Loucy (cell line): ENCODE measurements at regions not wholly inside any gene's neighbourhood (a gene's known extent, or its start where the extent isn't known, plus 50 kb on each side); places are given as distances from the start of the nearest gene placed in this dataset.

Experiments
- H2AFZ ChIP-seq: fragments of 200-600 bp; sonication (generic); 2 replicates; pipeline ENCODE4 v1.6.0; 2016; ENCODE audit warnings: antibody characterized with exemption, mild to moderate bottlenecking, low read length, moderate library complexity
- H3F3A ChIP-seq: fragments of 200-600 bp; 2 replicates; pipeline ENCODE4 v1.6.0; 2016; ENCODE audit warnings: antibody characterized with exemption, low read depth, mild to moderate bottlenecking
- H3K27me3 ChIP-seq: fragments of 200-600 bp; sonication (generic); 2 replicates; pipeline ENCODE4 v1.6.1; 2014; ENCODE audit warnings: low read length, mild to moderate bottlenecking; ENCODE audit not compliant: insufficient read depth, poor library complexity, severe bottlenecking
- H3K36me3 ChIP-seq: fragments of 200-600 bp; sonication (generic); 2 replicates; pipeline ENCODE4 v1.6.1; 2016; ENCODE audit warnings: low read length; ENCODE audit not compliant: insufficient read depth
- H3K4me1 ChIP-seq: fragments of 200-600 bp; sonication (generic); 2 replicates; pipeline ENCODE4 v1.5.1; 2014; ENCODE audit warnings: low read length, mild to moderate bottlenecking; ENCODE audit not compliant: insufficient read depth, poor library complexity, severe bottlenecking
- H3K4me2 ChIP-seq: fragments of 200-600 bp; sonication (generic); 2 replicates; pipeline ENCODE4 v1.6.0; 2014; ENCODE audit warnings: antibody characterized with exemption, low read length, low read depth, mild to moderate bottlenecking; ENCODE audit not compliant: poor library complexity, severe bottlenecking
- H3K4me3 ChIP-seq: fragments of 200-600 bp; sonication (generic); 2 replicates; pipeline ENCODE4 v1.5.1; 2014; ENCODE audit warnings: low read length, mild to moderate bottlenecking, mixed read lengths; ENCODE audit not compliant: poor library complexity, severe bottlenecking
- H3K79me2 ChIP-seq: fragments of 200-600 bp; sonication (generic); 2 replicates; pipeline ENCODE4 v1.6.1; 2014; ENCODE audit warnings: low read length; ENCODE audit not compliant: insufficient read depth
- H3K9ac ChIP-seq: fragments of 200-600 bp; sonication (generic); 2 replicates; pipeline ENCODE4 v1.6.0; 2014; ENCODE audit warnings: mild to moderate bottlenecking, low read depth, low read length, moderate library complexity; ENCODE audit not compliant: poor library complexity, severe bottlenecking
- H3K9me2 ChIP-seq: fragments of 200-600 bp; sonication (generic); replicated peaks from 2 replicates; pipeline ENCODE4 v1.6.1; 2016; ENCODE audit warnings: low read depth, low read length, mixed read lengths
- H3K9me3 ChIP-seq: fragments of 200-600 bp; sonication (generic); 2 replicates; pipeline ENCODE4 v1.6.1; 2014; ENCODE audit warnings: mild to moderate bottlenecking, antibody characterized with exemption, low read length, low read depth; ENCODE audit not compliant: insufficient read depth
- H4K20me1 ChIP-seq: fragments of 200-600 bp; sonication (generic); 2 replicates; pipeline ENCODE4 v1.6.0; 2014; ENCODE audit warnings: antibody characterized with exemption, low read length, mild to moderate bottlenecking; ENCODE audit not compliant: insufficient read depth, poor library complexity, severe bottlenecking
- CTCF ChIP-seq: fragments of 200-600 bp; sonication (generic); conservative IDR thresholded peaks from 2 replicates; pipeline ENCODE4 v1.5.1; 2014; ENCODE audit warnings: mild to moderate bottlenecking, antibody characterized with exemption, low read length
- EZH2phosphoT487 ChIP-seq: fragments of 200-600 bp; IDR thresholded peaks from 2 replicates; pipeline ENCODE4 v1.6.1; 2018; ENCODE audit warnings: antibody characterized with exemption, mild to moderate bottlenecking, moderate library complexity, borderline replicate concordance

GRCh38 chr2:235194351-235194750, 242.5 kb downstream of the SH3BP4 start:
- Histone ChIP-seq H3K9me2 (no peaks in the 10 kb centered on the region), H3K4me1 (no peaks in the 10 kb centered on the region), H2AFZ (no peak overlapping the region), H3K9me3 (no peaks in the 10 kb centered on the region), H3K36me3 (no peaks in the 10 kb centered on the region), H3K9ac (no peak overlapping the region), H3F3A (no peaks in the 10 kb centered on the region), H3K79me2 (no peaks in the 10 kb centered on the region), H4K20me1 (no peaks in the 10 kb centered on the region), H3K27me3 (no peaks in the 10 kb centered on the region), H3K4me2 (no peak overlapping the region), H3K4me3 (no peak overlapping the region)
- TF ChIP-seq CTCF (no peak), EZH2phosphoT487 (no peak)

- no peak overlapping the region for H3K4me3 ChIP-seq
- no peaks in the 10 kb centered on the region for H3K9me3 ChIP-seq
- no peak for TF ChIP-seq CTCF
- no peak for TF ChIP-seq EZH2phosphoT487
Measured at GRCh38 chr2:235194836-235195235, 243.0 kb downstream of the SH3BP4 start.

GRCh38 chr2:235195921-235196320, 244.1 kb downstream of the SH3BP4 start:
- Histone ChIP-seq H3K79me2 (no peaks in the 10 kb centered on the region), H3K4me2 (no peak overlapping the region), H4K20me1 (no peaks in the 10 kb centered on the region), H3K4me3 (no peak overlapping the region), H3F3A (no peaks in the 10 kb centered on the region), H3K9me2 (no peaks in the 10 kb centered on the region), H3K9me3 (no peaks in the 10 kb centered on the region), H3K9ac (no peak overlapping the region), H3K27me3 (no peaks in the 10 kb centered on the region), H2AFZ (no peak overlapping the region), H3K36me3 (no peaks in the 10 kb centered on the region), H3K4me1 (no peaks in the 10 kb centered on the region)
- TF ChIP-seq CTCF: no peak
- no peak for TF ChIP-seq EZH2phosphoT487

More at GRCh38 chr2:235194836-235195235, 243.0 kb downstream of the SH3BP4 start:
- Histone ChIP-seq H3K4me1 (no peaks in the 10 kb centered on the region), H3F3A (no peaks in the 10 kb centered on the region), H3K36me3 (no peaks in the 10 kb centered on the region), H2AFZ (no peak overlapping the region), H4K20me1 (no peaks in the 10 kb centered on the region), H3K9ac (no peak overlapping the region), H3K4me2 (no peak overlapping the region), H3K79me2 (no peaks in the 10 kb centered on the region), H3K9me2 (no peaks in the 10 kb centered on the region), H3K27me3 (no peaks in the 10 kb centered on the region)
